GM12891 (cell line): ENCODE measurements at regions not wholly inside any gene's neighbourhood (a gene's known extent, or its start where the extent isn't known, plus 50 kb on each side); places are given as distances from the start of the nearest gene placed in this dataset.

ENCODE experiments used
- PAX5 ChIP-seq: IDR thresholded peaks from 2 replicates; pipeline ENCODE4 v1.6.1; 2011; ENCODE audit warnings: low read length, moderate library complexity, mild to moderate bottlenecking; ENCODE audit not compliant: insufficient read depth, severe bottlenecking
- POLR2A ChIP-seq: IDR thresholded peaks from 2 replicates; pipeline ENCODE4 v1.6.1; 2011; ENCODE audit warnings: low read depth, low read length, control low read depth

GRCh38 chr2:2912731-2913130 lies 464.9 kb downstream of the EIPR1 start:
- TF ChIP-seq POLR2A, result no peak
- TF ChIP-seq PAX5, result no peak
